HG03066 (cell line): ENCODE measurements at regions not wholly inside any gene's neighbourhood (a gene's known extent, or its start where the extent isn't known, plus 50 kb on each side); places are given as distances from the start of the nearest gene placed in this dataset.

Source experiments
- ATAC-seq: cut with Tn5 transposase; IDR thresholded peaks from one replicate; pipeline ENCODE4 v1.9.1; 2021; ENCODE audit warnings: low read depth; ENCODE audit not compliant: unreplicated experiment

GRCh38 chr5:135220394-135221186 is 178.4 kb downstream of the MACROH2A1 start:
- ATAC-seq: no peak

- no peak for ATAC-seq
Measured at GRCh38 chr5:135219868-135220267, 179.2 kb downstream of the MACROH2A1 start.

- no peak for ATAC-seq
Measured at GRCh38 chr5:135218790-135219568, 180.1 kb downstream of the MACROH2A1 start.

- ATAC-seq: no peak
Measured at GRCh38 chr5:135218486-135218755, 180.6 kb downstream of the MACROH2A1 start.

GRCh38 chr5:135217669-135218485 is 181.2 kb downstream of the MACROH2A1 start:
- no peak for ATAC-seq

- ATAC-seq: no peak
Measured at GRCh38 chr5:135216471-135217343, 182.3 kb downstream of the MACROH2A1 start.

GRCh38 chr5:135215617-135216470 is 181.8 kb upstream of the PITX1 start:
- ATAC-seq: no peak

- ATAC-seq: no peak
Measured at GRCh38 chr5:135214897-135215616, 181.0 kb upstream of the PITX1 start.

- no peak for ATAC-seq
Measured at GRCh38 chr5:135213466-135214239, 179.6 kb upstream of the PITX1 start.

- no peak for ATAC-seq
Measured at GRCh38 chr5:135213027-135213386, 179.0 kb upstream of the PITX1 start.

GRCh38 chr5:135212361-135213026 is 178.5 kb upstream of the PITX1 start:
- no peak for ATAC-seq

GRCh38 chr5:135211791-135212190 is 177.8 kb upstream of the PITX1 start:
- ATAC-seq: no peak

- no peak for ATAC-seq
Measured at GRCh38 chr5:135211083-135211790, 177.2 kb upstream of the PITX1 start.

GRCh38 chr5:135210286-135211055 is 176.4 kb upstream of the PITX1 start:
- ATAC-seq: no peak

- no peak for ATAC-seq
Measured at GRCh38 chr5:135208903-135209721, 175.1 kb upstream of the PITX1 start.
